ENCODE measurements at regions not wholly inside any gene's neighbourhood (a gene's known extent, or its start where the extent isn't known, plus 50 kb on each side); places are given as distances from the start of the nearest gene placed in this dataset.

DNA sequence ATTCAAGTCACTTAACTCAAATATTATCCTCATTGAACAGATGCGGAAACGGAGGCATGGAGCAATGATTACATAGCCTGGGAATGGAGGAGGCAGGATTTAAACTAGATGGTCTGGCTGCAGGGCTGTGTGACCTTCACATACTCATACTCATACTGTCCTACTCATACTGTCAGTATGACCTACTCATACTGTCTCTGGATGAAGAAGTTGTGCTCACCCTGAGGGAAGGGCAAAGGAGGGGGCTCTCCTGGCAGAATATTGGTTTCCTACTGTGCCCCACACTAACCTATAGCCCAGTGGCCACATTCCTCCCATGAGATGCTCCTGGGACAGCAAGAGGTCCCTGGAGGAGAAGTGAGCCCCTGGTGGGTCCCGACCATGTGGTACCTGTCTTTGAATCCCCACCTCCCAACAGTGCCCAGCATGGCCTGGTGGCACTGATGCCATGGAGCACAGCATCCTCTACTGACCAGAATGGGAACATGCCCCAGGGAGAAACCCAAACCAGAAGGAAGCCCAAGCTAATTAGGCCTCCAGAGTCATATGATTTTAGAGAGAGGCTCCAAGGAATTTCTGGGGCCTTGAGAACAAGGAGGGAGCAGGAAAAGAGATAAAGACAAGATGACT is 197.3 kb upstream of the SDK2 start:
- no peaks in the 10 kb centered on the region for H3K4me1 ChIP-seq (ENCODE audit: low read length)

DNA sequence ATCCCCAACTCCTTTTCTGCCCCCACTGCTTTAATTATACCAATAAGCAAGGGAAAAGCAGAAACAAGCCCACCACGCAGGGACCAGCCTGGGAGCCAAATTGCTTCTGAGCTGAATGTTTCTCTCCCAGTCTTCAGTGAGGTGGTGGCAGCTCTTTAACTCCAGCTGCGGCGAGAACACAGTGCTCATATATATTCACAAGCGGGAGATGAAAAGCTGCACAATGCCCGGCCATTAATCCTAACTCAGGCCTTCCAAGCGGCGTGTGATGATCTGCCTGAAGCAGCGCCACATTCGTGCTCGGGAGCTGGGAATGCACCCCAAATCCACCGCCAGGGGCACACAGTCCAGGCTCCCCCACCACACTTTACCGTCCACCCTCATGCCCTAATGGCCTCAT is 203.7 kb upstream of the SDK2 start:
- no peaks in the 10 kb centered on the region for H3K79me2 ChIP-seq (ENCODE audit: low read length)
- TF ChIP-seq EZH2phosphoT487 (IDR thresholded peaks at IDR 0.05; ENCODE audit: low read length) = no peak
- no peak for TF ChIP-seq EZH2 (optimal IDR thresholded peaks at IDR 0.05; ENCODE audit: low read depth, low read length)
- TF ChIP-seq, protein P1, sequence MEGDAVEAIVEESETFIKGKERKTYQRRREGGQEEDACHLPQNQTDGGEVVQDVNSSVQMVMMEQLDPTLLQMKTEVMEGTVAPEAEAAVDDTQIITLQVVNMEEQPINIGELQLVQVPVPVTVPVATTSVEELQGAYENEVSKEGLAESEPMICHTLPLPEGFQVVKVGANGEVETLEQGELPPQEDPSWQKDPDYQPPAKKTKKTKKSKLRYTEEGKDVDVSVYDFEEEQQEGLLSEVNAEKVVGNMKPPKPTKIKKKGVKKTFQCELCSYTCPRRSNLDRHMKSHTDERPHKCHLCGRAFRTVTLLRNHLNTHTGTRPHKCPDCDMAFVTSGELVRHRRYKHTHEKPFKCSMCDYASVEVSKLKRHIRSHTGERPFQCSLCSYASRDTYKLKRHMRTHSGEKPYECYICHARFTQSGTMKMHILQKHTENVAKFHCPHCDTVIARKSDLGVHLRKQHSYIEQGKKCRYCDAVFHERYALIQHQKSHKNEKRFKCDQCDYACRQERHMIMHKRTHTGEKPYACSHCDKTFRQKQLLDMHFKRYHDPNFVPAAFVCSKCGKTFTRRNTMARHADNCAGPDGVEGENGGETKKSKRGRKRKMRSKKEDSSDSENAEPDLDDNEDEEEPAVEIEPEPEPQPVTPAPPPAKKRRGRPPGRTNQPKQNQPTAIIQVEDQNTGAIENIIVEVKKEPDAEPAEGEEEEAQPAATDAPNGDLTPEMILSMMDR (IDR thresholded peaks at IDR 0.05; ENCODE audit: low read length) = no peak
- no peaks in the 10 kb centered on the region for H3K4me1 ChIP-seq (ENCODE audit: low read length)
- no peak overlapping the region for H3K4me2 ChIP-seq (ENCODE audit: low read depth, low read length)
- H2AFZ ChIP-seq (ENCODE audit: low read length) = no peak overlapping the region
- H3F3A ChIP-seq (ENCODE audit: insufficient read depth, low read length) = no peaks in the 10 kb centered on the region
- H3K9me3 ChIP-seq (replicated peaks; ENCODE audit: insufficient read depth, low read length) = no peaks in the 10 kb centered on the region
- H3K27ac ChIP-seq (ENCODE audit: low read length) = no peak overlapping the region
- H3K36me3 ChIP-seq (replicated peaks; ENCODE audit: insufficient read depth, low read length) = no peaks in the 10 kb centered on the region
- H3K4me3 ChIP-seq (ENCODE audit: low read length) = no peak overlapping the region
- no peaks in the 10 kb centered on the region for H4K20me1 ChIP-seq (ENCODE audit: insufficient read depth, low read length)
- no peak overlapping the region for H3K9ac ChIP-seq (ENCODE audit: low read length)
- DNase-seq = no peak
- no peaks in the 10 kb centered on the region for H3K9me2 ChIP-seq (replicated peaks; ENCODE audit: insufficient read depth, low read length)
- peaks cover 45% of the 10 kb centered on the region for H3K27me3 ChIP-seq (replicated peaks; ENCODE audit: insufficient read depth, low read length)

More for the DNA sequence above, 197.3 kb upstream of the SDK2 start:
- Histone ChIP-seq H3F3A (ENCODE audit: insufficient read depth, low read length) (no peaks in the 10 kb centered on the region), H3K4me2 (ENCODE audit: low read depth, low read length) (no peak overlapping the region), H3K27me3 (replicated peaks; ENCODE audit: insufficient read depth, low read length) (peaks cover 37% of the 10 kb centered on the region), H3K9ac (ENCODE audit: low read length) (no peak overlapping the region), H3K27ac (ENCODE audit: low read length) (no peak overlapping the region), H3K79me2 (ENCODE audit: low read length) (no peaks in the 10 kb centered on the region), H3K9me2 (replicated peaks; ENCODE audit: insufficient read depth, low read length) (no peaks in the 10 kb centered on the region), H4K20me1 (ENCODE audit: insufficient read depth, low read length) (no peaks in the 10 kb centered on the region), H2AFZ (ENCODE audit: low read length) (no peak overlapping the region), H3K9me3 (replicated peaks; ENCODE audit: insufficient read depth, low read length) (no peaks in the 10 kb centered on the region), H3K4me3 (ENCODE audit: low read length) (no peak overlapping the region), H3K36me3 (replicated peaks; ENCODE audit: insufficient read depth, low read length) (no peaks in the 10 kb centered on the region)
- TF ChIP-seq EZH2phosphoT487 (IDR thresholded peaks at IDR 0.05; ENCODE audit: low read length) = no peak
- no peak for TF ChIP-seq EZH2 (optimal IDR thresholded peaks at IDR 0.05; ENCODE audit: low read depth, low read length)
- TF ChIP-seq, protein P1 (IDR thresholded peaks at IDR 0.05; ENCODE audit: low read length) = no peak; the same call in 1 of the 2 replicates
- no peak for DNase-seq

DNA sequence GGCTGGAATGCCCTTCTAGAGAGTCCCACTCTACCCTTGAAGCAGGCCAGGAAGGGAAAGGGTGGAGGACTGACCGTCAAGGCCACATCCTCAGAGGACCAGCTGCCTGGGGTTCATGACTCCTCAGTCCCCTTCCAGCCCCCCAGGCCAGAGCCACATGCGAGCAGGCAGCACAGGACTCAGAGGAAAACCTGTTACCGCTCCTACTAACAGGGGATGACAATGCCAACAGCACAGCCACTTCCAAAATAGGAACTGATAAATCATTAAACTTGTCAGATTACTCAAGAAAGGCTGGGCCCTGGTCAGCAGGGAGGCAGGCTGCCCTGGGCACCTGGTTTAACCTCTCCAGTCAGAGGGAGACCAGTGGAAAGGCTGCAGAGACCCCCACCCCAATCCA is 206.2 kb upstream of the SDK2 start:
- H3K9me3 ChIP-seq (replicated peaks; ENCODE audit: insufficient read depth, low read length) = no peaks in the 10 kb centered on the region
- TF ChIP-seq EZH2phosphoT487 (IDR thresholded peaks at IDR 0.05; ENCODE audit: low read length) (no peak), EZH2 (optimal IDR thresholded peaks at IDR 0.05; ENCODE audit: low read depth, low read length) (no peak)
- TF ChIP-seq, protein P1 (IDR thresholded peaks at IDR 0.05; ENCODE audit: low read length) = no peak

More for the DNA sequence above, 206.2 kb upstream of the SDK2 start:
- no peak overlapping the region for H3K4me2 ChIP-seq (ENCODE audit: low read depth, low read length)
- no peak overlapping the region for H3K9ac ChIP-seq (ENCODE audit: low read length)
- no peaks in the 10 kb centered on the region for H4K20me1 ChIP-seq (ENCODE audit: insufficient read depth, low read length)
- no peak overlapping the region for H3K4me3 ChIP-seq (ENCODE audit: low read length)
- H3F3A ChIP-seq (ENCODE audit: insufficient read depth, low read length) = no peaks in the 10 kb centered on the region
- no peaks in the 10 kb centered on the region for H3K36me3 ChIP-seq (replicated peaks; ENCODE audit: insufficient read depth, low read length)
- peaks cover 26% of the 10 kb centered on the region for H3K27me3 ChIP-seq (replicated peaks; ENCODE audit: insufficient read depth, low read length)
- no peaks in the 10 kb centered on the region for H3K79me2 ChIP-seq (ENCODE audit: low read length)
- H3K9me2 ChIP-seq (replicated peaks; ENCODE audit: insufficient read depth, low read length) = no peaks in the 10 kb centered on the region
- H3K4me1 ChIP-seq (ENCODE audit: low read length) = no peaks in the 10 kb centered on the region
- DNase-seq = no peak
- no peak overlapping the region for H2AFZ ChIP-seq (ENCODE audit: low read length)
- H3K27ac ChIP-seq (ENCODE audit: low read length) = no peak overlapping the region

All from MM.1S (cell line).